KOPT-K1 (cell line): ENCODE measurements at regions not wholly inside any gene's neighbourhood (a gene's known extent, or its start where the extent isn't known, plus 50 kb on each side); places are given as distances from the start of the nearest gene placed in this dataset.

Source experiments
- H3K27ac ChIP-seq: fragments of 200-600 bp; sonication (generic); 2 replicates; pipeline ENCODE4 v1.5.1; 2016; ENCODE audit warnings: antibody characterized with exemption, mild to moderate bottlenecking, low read depth, low read length; ENCODE audit not compliant: poor library complexity, severe bottlenecking
- H3K36me3 ChIP-seq: fragments of 200-600 bp; sonication (generic); 2 replicates; pipeline ENCODE4 v1.5.1; 2017; ENCODE audit warnings: antibody characterized with exemption, mild to moderate bottlenecking, low read length, moderate library complexity; ENCODE audit not compliant: insufficient read depth
- H3K9me3 ChIP-seq: fragments of 200-600 bp; sonication (generic); 2 replicates; pipeline ENCODE4 v1.5.1; 2017; ENCODE audit warnings: antibody characterized with exemption, low read length, mild to moderate bottlenecking; ENCODE audit not compliant: insufficient read depth, poor library complexity, severe bottlenecking

DNA sequence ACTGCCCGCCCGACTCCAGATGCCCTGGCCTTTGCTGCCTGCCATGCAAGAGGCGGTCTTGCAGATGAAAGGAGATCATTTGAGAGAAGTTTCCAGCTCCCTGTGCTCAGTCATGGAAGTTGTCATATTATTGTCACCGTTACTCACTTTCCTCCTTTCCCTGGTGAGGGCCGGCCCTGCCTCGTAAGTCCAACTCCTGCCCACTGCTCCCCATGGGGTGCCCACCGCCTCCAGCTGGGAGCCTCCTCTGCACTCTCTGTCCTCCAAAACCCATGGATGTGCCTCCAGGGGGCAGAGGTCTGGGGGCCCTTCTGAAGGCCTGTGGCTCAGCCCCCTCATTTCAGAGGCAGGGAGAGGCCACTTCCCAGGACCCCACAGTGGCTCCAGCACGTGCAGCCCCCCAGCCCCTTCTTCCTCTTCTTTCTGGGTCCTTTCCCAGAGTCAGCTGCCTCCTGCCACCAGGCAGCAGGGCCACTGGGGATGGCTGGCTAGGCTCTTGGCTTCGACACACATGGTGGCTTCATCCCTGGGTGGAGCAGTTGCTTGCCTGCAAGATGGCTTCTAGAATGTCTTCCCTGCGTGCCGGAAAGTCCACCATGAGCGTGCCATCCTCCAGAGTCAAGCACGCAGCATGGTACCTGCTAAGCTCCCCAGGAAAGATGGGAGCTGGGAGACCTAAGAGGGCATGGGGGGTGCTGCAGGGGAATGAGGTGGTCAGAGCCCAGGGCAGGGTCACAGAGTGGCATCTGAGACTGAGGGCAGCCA lies 97.9 kb upstream of the RUNX3 start:
- H3K9me3 ChIP-seq = no peaks in the 10 kb centered on the region
- H3K36me3 ChIP-seq = no peaks in the 10 kb centered on the region
- H3K27ac ChIP-seq = peak overlapping the region; percentile 99

DNA sequence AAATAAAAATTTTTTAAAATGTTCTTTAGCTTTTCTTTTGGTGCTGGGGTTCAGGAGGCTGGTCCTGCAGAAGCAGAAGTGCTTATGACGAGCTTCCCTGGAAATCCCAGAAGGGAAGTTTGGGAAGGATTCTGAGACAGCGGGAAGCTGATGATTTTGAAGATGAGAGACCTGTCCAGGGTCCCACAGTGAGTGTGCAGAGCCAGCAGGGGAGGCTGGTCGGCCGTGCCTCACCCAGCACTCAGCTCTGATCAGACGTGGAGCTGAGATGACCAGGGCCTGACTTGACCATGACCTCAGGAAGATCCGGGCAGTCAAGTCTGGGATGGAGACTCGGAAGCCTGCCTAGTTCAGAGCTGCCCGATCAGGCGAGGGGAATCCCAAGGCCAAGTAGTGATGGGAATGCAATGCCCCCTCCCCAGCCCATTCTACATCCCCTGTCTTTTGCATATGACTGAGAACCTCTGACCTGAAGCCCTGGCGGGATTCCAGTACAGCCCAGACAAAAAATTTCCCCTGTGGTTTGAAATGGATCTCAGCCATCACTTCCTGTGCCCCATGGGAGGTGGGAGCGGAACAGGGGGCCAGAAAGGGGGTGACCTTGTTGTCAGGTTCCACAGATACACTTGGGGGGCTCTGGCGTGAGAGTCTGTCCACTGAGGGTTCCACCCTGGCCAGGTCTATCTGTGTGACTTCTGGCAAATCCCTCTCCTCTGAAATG lies 96.8 kb upstream of the RUNX3 start:
- no peaks in the 10 kb centered on the region for H3K9me3 ChIP-seq
- H3K27ac ChIP-seq = peak overlapping the region; percentile 99
- H3K36me3 ChIP-seq = no peaks in the 10 kb centered on the region

GRCh38 chr1:25026304-25026703 lies 96.2 kb upstream of the RUNX3 start:
- Histone ChIP-seq H3K36me3 (no peaks in the 10 kb centered on the region), H3K9me3 (no peaks in the 10 kb centered on the region), H3K27ac (peak overlapping the region; percentile 99)

- H3K36me3 ChIP-seq = no peaks in the 10 kb centered on the region
Observed at GRCh38 chr1:25024615-25025350, 94.7 kb upstream of the RUNX3 start.

GRCh38 chr1:25023826-25024225 lies 93.8 kb upstream of the RUNX3 start:
- peak overlapping the region; percentile 99 for H3K27ac ChIP-seq
- H3K36me3 ChIP-seq = no peaks in the 10 kb centered on the region
- H3K9me3 ChIP-seq = no peaks in the 10 kb centered on the region

More at GRCh38 chr1:25024615-25025350, 94.7 kb upstream of the RUNX3 start:
- no peaks in the 10 kb centered on the region for H3K9me3 ChIP-seq
- peak overlapping the region; percentile 99 for H3K27ac ChIP-seq

- no peaks in the 10 kb centered on the region for H3K9me3 ChIP-seq
- no peaks in the 10 kb centered on the region for H3K36me3 ChIP-seq
- H3K27ac ChIP-seq = peak overlapping the region; percentile 99
Observed at GRCh38 chr1:25023190-25023578, 93.1 kb upstream of the RUNX3 start.

- Histone ChIP-seq H3K36me3 (no peaks in the 10 kb centered on the region), H3K9me3 (no peaks in the 10 kb centered on the region), H3K27ac (peak overlapping the region; percentile 99)
Observed at GRCh38 chr1:25022361-25023189, 92.5 kb upstream of the RUNX3 start.

GRCh38 chr1:25021591-25022215 lies 91.6 kb upstream of the RUNX3 start:
- Histone ChIP-seq H3K27ac (peak overlapping the region; percentile 99), H3K9me3 (no peaks in the 10 kb centered on the region), H3K36me3 (no peaks in the 10 kb centered on the region)

DNA sequence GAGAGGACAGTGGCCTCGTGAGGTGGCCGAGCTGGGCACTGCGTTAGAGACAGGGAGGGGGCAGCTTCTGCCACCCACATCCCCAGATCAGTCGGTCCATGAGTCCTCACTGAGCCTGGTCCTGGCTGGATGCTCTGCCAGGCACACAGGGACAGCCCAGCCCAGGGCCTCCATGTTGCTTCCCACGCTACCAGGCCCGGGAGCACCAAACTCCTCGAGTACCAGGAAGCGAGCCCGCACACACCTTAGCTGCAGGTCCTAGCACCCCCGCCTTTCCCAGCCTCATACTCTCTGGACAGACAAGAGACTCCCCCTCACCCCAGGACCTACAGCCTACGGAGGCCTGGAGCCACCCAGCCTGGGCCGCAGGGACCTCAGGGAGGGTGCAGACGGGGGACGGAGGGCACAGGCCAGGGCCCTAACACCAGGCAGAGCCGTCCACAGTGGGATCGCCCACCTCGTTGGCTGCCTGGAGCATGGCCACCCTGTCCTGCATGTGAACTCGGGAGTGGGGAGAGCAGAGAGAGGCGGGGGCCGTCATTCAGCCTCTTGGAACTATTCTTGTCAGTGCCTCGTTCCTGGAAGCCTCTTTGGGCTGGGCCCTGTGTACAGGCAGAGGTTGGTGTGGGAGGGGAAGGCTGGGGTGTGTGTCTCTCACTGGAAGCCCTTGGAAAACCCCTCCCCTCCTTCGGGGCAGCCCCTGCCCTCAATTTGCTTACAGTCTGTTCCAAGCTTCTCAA lies 90.9 kb upstream of the RUNX3 start:
- Histone ChIP-seq H3K27ac (peak overlapping the region; percentile 99), H3K9me3 (no peaks in the 10 kb centered on the region), H3K36me3 (no peaks in the 10 kb centered on the region)

- H3K9me3 ChIP-seq = no peaks in the 10 kb centered on the region
- H3K27ac ChIP-seq = peak overlapping the region; percentile 99
- no peaks in the 10 kb centered on the region for H3K36me3 ChIP-seq
Observed at GRCh38 chr1:25020173-25020845, 90.2 kb upstream of the RUNX3 start.

DNA sequence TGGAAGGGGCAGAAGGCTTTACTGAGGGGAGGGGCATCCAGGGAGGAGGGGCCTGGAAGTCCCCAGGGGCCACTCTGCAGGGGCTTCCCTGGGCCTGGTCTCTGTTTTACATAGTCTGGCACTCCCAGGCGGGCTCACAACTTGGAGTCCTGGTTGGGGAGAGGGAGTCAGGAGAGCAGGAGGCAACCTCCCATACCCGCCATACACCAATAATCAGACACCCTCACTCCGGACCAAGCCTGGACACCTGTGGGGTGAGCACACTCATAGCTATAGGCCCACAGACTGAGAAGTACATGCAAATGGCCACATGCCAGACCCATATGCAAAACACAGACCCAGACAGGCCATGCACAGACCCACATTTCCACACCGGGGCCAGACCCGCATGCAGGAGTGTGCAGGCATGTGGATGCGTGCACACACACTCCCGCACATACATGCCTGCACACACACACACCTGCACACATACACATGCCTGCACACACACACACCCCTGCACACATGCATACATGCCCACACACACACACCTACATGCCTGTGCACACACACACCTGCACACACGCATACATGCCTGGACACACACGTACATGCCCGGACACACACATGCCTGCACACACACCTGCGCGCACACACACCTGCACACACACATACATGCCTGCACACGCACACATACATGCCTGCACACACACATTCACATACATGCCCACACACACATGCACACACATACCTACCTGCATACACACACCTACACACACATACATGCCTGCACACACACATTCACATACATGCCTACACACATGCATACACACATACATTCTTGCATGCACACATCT lies 89.5 kb upstream of the RUNX3 start:
- H3K36me3 ChIP-seq = no peaks in the 10 kb centered on the region
- peak overlapping the region; percentile 99 for H3K27ac ChIP-seq
- no peaks in the 10 kb centered on the region for H3K9me3 ChIP-seq

- Histone ChIP-seq H3K27ac (peak overlapping the region; percentile 99), H3K9me3 (no peaks in the 10 kb centered on the region)
Observed at GRCh38 chr1:25018943-25019336, 88.9 kb upstream of the RUNX3 start.

More at GRCh38 chr1:25018943-25019336, 88.9 kb upstream of the RUNX3 start:
- H3K36me3 ChIP-seq = no peaks in the 10 kb centered on the region
